HG02763 (cell line): ENCODE measurements at regions not wholly inside any gene's neighbourhood (a gene's known extent, or its start where the extent isn't known, plus 50 kb on each side); places are given as distances from the start of the nearest gene placed in this dataset.
A peak's percentile ranks its signal among the peaks of the same experiment; 100 is the strongest.

Experiments
- ATAC-seq: cut with Tn5 transposase; IDR thresholded peaks from one replicate; pipeline ENCODE4 v1.9.1; 2021; ENCODE audit warnings: mild to moderate bottlenecking, moderate library complexity; ENCODE audit not compliant: unreplicated experiment

DNA sequence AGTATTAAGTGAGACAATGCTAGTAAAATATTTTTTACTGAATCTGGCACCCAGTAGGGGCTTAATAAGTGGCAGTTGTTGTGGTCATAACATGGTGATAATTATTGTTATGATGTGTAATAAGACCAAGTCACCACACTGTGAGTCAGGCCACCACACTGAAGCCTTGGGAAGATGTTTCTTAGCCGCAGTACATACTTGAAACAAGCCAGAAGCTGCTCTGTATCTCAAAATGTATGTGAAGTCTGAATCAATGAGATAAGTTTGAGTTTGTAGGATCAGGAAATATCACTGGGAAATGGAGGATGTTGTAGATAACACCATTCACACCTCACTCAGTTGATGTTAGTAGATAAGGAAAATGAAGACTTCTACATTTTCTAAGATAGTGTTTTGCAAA is 51.3 kb upstream of the PTPN3 start:
- ATAC-seq: no peak

DNA sequence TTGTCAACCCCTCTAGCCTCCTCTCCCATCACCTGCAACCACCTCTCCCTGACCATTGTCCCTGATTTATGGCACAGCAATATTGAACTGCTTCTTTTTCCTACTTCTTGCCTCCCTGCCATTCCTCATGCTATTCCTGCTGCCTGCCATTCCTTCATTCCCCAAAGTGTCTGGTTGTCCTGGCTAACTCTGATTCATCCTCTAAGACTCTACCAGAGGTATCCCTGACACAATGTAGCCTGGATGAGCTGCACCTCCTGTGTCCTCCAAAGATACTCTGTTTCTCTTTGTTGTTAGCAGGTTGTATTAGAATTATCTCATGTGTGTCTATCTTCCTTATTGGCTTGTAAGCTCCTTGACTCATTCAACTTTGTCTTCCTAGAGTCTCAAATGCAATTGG is 53.5 kb upstream of the PTPN3 start:
- ATAC-seq: no peak

DNA sequence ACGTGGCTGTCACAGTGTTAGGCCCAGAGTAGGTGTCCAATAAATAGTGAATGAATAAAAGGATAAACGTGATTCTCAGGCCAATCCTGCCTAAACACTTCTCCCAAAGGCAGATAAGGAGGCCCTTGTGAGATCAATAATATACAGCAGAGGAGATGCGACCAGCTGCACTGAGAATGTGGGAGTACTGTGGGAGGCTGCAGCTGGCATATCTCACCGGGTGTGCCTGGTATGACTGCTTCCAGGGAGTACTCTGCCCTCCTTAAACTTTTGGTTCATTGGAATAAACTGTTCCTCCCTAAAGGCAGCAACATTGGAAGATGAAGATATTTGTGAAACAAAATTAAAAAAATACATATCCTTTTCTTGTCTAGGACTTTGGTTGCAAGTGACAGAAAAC is 57.1 kb upstream of the PTPN3 start:
- ATAC-seq: no peak

DNA sequence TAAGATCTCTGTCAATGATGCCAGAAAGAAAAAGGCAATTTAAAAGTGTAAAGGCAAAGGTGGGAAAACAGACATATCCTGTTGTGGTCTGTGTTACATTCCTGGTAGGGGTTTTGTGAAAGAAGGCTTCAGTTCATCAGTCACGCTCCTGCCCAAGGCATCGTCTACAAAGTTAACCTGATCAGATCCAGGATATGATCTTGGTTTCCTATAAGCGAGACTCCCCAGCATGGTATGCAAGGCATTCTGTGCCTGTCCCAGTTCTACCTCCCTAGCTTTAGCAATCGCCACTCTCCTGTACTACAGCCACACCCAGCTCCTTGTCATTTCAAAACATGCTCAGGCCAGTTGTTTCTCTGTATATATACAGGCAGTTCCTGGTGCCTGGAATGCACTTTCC is 58.0 kb upstream of the PTPN3 start:
- ATAC-seq: no peak

DNA sequence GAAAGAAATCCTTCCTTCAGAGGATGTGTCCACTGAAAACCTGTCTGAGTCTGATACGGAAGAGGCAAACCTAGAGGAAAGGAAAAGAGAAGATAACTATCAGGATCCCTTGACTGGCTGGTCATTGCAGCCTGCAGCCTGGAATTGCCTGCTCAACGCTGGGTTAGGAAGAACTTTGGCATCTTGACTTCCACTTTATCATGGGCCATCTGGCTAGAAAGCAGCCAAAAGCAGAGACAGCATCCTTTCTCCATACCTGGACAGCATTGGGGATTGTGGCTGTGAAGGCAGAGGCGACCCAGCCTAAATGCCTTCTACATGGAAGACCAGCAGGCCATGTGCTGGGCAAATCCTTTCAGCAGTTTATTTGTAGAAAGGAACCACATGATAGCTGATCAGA is 58.7 kb upstream of the PTPN3 start:
- ATAC-seq: no peak

DNA sequence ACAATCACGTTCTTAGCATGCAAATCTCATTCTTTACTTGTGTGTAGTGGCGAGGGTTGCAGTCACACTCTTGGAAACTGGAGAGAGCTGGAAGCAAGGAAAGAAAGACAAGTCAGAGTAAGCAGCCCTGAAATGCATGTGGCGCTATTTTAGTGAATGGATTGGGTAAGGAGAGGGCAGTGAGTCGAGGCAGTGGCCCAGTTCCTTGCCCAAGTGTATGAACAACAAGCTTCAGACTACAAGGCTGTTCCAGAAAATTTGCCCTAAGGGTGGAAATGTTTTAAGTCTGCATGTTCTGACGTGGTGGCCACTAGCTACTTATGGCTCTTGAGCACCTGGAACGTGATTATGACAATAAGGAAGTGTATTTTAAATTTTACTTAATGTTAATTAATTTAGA is 59.4 kb upstream of the PTPN3 start:
- ATAC-seq: no peak

DNA sequence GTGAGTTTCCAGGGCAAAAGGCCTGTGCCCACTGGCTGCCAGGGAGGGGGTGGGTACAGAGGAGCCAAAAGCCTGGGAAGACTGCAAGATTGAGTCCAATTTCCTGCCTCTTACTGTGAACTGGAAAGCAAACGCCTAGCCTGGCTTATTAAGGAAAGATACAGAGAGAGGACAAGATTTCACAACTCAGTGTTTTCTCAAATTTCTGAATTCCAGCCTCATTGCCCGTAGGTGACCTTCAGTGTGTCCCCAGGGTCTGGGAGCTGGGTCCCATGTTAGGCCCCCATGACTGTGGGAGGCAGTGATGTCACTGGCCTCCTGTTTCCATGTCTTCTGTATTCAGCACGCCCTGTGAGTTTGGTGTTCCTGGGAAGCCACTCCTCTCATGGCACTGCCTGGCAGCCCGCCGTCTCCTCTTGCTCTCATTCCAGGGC is 60.6 kb upstream of the PTPN3 start:
- ATAC-seq: no peak

DNA sequence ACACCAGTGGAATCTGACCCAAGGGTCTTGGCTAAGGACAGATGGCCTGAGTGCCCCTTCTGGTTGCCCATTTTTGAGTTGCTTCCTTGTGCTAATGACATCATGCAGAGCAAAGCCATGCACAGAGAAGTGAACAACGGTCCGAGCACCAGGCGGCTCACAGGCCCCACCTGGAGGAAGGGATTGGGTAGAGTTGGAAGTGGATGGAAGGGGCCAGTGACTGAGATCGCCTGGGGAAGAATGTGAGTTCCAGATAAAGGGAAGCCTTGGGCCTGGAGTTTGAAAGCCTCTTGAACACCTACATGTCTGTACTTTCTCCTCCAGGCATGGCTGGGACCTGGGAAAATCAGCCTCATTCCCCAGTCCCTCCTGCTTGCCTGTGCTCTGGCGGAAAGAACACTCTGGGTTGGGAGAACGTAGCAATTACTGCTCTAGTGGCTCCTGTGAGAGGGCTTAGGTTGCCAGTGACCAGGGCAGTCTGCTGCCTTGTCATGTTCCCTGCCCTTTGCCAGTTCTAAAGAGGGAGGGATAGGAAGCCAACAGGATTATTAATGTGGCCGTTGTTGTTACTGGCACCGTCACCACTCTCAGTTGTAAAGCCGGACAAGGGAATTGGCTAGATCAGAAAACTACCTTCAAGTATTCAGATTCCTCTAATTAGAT is 62.5 kb upstream of the PTPN3 start:
- no peak for ATAC-seq

DNA sequence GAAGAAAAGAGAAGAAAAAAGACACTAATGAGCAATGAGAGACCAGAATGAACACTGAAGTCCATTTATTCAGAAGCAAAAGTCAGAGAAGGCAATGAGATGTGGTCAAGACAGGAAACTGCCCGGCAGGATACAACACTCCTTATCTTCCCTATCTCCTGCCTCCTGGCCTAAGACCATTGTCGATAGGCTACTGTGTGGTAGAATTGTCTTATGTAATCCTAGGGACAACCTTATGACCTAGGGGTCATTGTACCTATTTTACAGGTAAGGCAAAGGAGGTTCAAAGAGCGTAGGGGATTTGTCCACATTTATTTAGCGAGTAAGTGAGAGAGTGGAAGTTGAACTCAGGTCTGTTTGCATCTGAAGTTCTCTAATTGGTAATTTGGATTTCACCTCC is 63.0 kb upstream of the PTPN3 start:
- no peak for ATAC-seq

DNA sequence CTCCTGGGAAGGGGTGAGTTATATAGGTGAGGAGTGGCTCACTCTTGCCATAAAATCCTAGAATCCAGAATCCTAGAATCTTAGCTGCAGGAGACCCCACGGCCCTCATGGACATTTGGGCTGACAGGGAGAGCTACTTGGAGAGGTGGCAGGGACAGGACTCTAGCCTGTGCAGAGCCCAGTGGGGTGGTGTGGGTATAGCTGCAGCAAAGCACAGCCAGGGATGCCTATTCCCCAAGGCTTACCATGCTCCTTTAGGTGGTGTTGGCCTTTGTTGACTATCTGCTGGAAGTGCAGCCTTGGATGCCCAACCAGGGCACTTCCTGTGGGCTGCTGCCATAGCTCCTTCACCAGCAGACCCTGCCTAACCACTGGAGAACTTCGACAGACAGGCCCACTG is 70.0 kb upstream of the PTPN3 start:
- ATAC-seq: no peak

DNA sequence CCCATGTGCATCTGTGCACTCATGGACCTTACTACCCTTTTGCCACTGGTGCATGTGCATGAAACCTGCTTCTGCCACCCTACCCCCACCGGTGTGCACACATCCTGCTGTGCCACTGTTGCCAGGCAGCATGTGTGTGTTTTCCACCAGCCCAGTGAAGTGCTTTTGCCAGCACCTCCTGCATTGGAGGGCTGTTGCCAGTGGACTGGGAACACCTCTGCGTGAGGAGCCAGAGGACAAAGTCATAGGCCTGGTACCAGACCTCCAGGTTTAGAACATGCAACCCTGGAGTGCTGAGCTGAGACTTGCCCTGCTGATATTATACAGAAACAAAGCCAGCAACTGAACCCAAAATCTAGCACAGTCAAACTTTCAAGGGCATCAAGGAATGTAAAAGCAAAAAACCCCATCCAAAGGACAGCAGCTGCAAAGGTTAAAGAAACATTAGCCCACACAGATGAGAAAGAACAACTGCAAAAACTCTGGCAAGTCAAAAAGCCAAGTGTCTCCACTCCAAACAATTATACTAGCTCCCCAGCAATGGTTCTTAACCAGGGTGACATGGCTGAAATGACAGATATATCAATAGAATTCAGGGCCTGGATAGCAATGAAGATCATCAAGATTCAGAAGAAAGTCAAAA is 70.6 kb upstream of the PTPN3 start:
- no peak for ATAC-seq

DNA sequence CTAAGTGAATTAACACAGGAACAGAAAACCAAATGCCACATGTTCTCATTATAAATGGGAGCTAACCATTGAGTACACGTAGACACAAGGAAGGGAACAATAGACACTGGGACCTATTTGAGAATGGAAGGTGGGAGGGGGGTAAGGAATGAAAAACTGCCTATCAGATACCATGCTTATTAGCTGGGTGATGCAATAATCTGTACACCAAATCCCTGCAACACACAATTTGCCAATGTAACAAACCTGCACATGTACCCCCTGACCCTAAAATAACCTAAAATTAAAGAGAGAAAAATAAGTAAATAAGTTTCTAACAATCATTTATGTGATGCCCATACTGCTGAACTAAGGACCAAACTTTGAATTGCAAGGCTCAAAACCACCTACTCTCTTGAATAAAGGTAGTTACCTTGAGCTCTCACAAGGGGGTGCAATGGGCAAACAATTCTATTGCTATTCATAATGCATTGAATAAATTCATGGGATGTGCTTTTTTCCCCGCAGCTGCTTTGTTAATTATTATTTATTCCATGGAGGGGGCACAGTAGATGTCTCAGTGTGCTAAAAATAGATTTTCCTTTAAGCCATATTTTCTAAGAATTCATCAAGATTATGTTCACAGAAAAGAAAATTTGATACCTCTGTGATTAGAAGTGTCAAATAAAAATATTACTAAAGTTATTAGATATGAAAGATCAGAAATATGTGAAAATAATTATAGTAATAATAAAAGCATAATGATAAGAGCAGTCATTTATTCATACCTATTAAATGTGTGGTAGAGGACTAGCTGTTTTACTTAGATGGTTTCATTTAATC is 76.2 kb upstream of the PTPN3 start:
- peak; percentile 54 for ATAC-seq

DNA sequence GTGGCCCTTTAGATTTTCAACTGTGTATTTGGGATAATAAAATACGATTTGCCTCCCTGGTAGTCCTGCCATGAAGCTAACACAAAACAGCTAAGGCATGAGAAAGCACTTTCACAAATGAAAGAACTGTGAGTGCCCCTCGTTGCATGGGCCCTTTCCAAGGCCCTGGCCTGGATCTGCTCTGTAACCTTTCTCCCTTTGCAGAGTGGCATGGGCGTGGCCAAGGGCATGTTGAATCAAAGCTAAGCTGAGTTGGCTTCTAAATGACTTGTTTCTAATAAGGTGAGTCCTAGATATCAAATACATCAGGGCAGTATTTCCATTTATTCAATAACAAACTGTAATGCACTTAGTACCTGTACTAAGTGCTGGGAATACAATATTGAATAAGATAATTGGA is 78.7 kb upstream of the PTPN3 start:
- no peak for ATAC-seq

DNA sequence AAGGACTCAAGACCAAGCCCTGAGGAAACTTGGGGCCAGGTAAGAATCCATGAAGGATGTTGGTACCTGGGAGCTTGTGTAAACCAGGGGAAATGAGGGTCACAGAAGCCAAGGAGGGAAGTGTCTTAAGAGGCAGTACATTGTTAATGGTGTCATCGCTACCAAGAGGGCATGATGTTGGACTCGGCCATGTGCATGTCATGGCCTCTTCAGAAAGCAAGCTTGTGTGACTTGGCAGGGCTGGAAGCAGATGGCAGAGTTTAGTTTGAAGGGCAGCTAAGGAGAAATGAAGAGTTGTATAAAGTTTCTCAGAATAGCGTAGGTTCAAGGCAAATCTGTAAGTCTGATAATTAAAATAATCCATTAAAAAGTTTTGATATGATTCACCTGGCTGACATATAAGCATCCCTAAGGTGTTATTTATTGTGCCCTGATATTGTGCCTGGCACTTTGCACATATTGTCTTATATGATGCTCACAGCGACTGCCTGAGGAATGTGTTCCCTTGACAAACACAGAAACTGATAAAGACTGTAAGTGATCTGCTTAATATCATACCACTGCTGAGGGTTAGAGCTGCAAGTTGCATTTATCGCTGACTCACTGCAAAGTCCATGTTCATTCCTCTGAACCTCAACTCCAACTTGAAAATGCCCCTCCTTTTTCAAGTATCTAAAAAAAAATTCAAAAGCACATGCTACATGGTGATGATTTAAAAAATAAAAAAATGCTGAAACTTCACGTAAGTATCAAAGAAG is 81.3 kb upstream of the PTPN3 start:
- ATAC-seq: no peak

DNA sequence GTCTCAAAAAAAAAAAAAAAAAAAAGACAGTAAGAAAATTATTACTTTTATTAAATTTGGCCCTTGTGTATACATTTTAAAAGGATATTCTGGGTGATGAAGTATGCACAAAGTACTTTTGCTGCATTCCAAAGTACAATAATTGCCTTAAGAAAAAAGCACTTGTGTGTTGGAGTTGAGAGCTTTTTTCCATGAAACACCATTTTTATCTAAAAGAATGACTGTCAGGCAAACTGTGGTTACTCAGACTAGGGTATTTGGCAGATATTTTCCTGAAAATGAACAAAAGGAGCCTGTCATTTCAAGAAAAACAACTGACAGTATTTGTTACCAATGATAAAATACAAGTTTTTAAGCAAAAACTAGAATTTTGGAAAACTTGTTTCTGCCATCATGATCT is 84.3 kb upstream of the PTPN3 start:
- ATAC-seq: no peak

DNA sequence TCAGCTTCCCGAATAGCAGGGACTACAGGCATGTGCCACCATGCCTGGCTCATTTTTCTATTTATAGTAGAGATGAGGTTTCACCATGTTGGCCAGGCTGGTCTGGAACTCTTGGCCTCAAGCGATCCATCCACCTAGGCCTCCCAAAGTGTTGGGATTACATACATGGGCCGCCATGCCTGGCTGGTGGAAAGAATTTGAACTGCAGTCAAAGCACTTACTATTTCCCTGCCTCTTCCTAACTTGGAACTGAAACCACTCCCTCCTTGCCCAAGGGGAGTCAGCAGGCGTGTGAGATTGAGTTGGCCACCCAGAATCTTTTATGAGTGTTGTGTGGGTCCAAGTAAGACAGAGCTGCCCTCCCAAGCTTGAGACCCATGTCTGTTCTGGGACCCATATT is 86.1 kb upstream of the PTPN3 start:
- ATAC-seq: no peak

DNA sequence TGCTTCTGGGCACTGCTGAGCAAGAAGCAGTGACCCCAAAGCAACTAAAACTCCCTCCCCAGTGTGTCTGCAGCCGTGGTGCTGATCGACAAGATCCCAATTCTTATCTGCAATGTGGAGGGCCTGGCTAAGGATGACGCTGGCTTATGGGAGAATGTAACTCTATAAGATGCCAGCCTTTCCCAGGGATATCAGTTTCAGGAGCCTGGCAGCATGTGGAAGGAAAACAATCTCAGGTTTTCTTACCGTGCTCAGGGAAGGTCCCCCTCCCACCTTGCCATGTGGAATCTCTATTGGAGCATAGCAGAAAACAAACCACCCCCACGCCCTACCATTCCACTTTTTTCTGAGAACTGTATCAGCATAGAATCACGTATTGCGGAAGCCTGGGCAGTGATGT is 87.7 kb upstream of the PTPN3 start:
- ATAC-seq: no peak

DNA sequence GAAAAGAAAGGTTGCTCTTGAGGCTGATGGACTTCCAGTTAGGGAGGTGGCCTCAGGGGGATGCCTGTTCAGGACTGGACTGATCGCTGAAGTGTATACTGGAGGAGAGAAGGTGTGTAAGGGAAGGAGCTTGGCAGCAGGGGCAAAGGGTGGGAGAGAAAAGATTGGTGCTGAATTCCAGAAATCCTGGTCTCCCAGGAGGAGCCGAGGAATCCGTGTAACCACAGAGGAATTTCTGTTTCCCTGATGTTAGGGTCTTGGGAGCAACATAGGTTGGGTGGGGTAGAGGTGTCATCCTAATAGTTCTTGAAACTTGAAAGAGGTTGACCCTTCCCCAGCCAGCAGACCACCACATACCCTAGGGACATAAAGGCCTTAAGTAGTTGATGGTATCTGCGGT is 88.9 kb upstream of the PTPN3 start:
- ATAC-seq: no peak

DNA sequence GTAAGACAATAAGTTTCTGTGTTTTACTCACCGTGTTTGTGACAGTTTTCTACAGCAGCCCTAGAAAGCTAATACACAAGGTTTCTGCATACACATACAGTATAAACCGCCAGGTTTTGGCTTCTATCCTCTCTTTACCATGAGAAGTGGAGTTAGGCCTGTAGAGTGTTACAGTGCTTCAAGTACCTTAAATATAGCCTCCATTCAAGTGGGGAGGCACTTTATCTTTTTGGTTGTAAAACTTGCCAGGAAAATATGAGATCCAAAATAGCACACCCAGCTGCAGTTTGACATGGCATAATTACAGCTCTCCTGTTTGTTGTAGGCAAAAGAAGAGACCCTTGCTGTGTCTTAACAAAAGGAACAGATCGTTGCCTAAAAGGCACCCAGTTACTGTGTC is 90.3 kb upstream of the PTPN3 start:
- ATAC-seq: no peak

DNA sequence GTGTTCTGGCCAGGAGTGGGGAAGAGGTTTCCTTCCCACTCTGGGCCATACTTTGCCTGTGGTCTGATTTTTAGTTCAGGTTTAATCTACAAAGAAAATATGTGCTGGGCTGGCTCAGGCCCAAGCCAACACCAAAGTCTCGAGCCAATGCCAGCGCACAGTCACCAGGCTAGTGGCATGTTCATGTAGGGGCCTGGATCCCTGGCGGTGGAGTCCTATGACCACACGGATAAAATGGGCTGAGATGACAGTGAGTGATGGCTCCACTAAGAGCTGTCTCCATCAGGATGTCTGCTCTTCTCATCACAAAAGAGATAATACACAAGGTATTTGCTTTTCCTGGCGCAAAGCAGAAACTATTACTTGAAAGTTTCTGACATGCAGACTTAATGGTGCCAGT is 92.9 kb upstream of the PTPN3 start:
- ATAC-seq: no peak

DNA sequence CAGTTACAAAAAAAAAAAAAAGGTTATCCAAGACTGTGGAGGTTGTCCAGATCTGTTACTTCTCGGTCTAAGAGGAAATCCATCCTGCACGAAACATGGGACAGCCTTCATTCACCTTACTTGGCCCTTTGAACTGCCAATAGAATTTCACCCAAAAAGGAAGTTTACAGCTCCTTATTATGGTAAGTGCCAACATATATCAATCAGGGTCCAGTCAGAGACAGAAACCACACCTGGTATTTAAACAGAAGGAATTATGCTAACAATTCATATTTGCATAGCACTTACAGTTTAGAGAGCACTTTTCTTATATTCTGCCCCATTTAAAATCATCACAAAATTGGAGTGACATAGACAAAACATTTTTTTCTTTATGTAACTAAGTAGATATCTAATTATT is 93.6 kb upstream of the PTPN3 start:
- ATAC-seq: no peak

DNA sequence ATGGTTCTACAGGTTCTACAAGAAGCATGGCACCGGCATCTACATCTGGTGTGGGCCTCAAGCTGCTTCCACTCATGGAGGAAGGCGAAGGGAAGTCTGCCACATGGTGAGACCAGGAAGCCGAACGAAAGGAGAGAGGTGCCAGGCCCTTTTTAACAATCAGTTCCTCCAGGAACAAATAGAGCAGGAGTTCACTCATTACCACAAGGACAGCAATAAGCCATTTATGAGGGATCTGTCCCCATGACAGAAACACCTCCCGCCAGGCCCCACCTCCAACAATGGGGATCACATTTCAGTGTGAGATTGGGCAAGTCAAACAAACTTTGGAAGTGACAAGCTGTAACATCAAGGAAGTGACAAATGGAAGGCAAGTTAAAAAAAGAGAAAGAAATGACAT is 95.5 kb upstream of the PTPN3 start:
- no peak for ATAC-seq
